Astrocyte (in vitro differentiated cells and primary cell): ENCODE measurements at regions not wholly inside any gene's neighbourhood (a gene's known extent, or its start where the extent isn't known, plus 50 kb on each side); places are given as distances from the start of the nearest gene placed in this dataset.
A peak's percentile ranks its signal among the peaks of the same experiment; 100 is the strongest.

Source experiments
- DNase-seq: peaks from one replicate; pipeline ENCODE4 v3.0.0-alpha.2; 2010; ENCODE audit warnings: low read depth
- FAIRE-seq: peaks from 2 replicates; lab custom pipeline; 2011; peaks lifted over from hg19 to GRCh38; lab: Jason Lieb, UNC
- H2AFZ ChIP-seq: 2 replicates; pipeline ENCODE4 v1.6.0; 2012; ENCODE audit warnings: low read depth, low read length, inconsistent platforms
- H3K27ac ChIP-seq: 2 replicates; pipeline ENCODE4 v1.5.1; 2011; ENCODE audit warnings: low read depth, low read length, inconsistent platforms
- H3K27me3 ChIP-seq: 2 replicates; pipeline ENCODE4 v1.6.0; 2011; ENCODE audit warnings: low read length, inconsistent platforms; ENCODE audit not compliant: insufficient read depth
- H3K36me3 ChIP-seq: 2 replicates; pipeline ENCODE4 v1.5.1; 2011; ENCODE audit warnings: low read length, inconsistent platforms; ENCODE audit not compliant: insufficient read depth
- H3K4me1 ChIP-seq: 2 replicates; pipeline ENCODE4 v1.5.1; 2011; ENCODE audit warnings: low read length, inconsistent platforms; ENCODE audit not compliant: insufficient read depth
- H3K4me2 ChIP-seq: 2 replicates; pipeline ENCODE4 v1.6.0; 2012; ENCODE audit warnings: low read length, inconsistent platforms
- H3K4me3 ChIP-seq: 2 replicates; pipeline ENCODE4 v1.5.1; 2011; ENCODE audit warnings: low read depth, mild to moderate bottlenecking, low read length, inconsistent platforms; ENCODE audit not compliant: insufficient read depth
- H3K79me2 ChIP-seq: 2 replicates; pipeline ENCODE4 v1.6.0; 2012; ENCODE audit warnings: mild to moderate bottlenecking, low read length, inconsistent platforms; ENCODE audit not compliant: insufficient read depth
- H3K9ac ChIP-seq: 2 replicates; pipeline ENCODE4 v1.6.0; 2012; ENCODE audit warnings: mild to moderate bottlenecking, low read length, inconsistent platforms
- H3K9me3 ChIP-seq: 2 replicates; pipeline ENCODE4 v1.5.1; 2012; ENCODE audit warnings: low read depth, mild to moderate bottlenecking, low read length, inconsistent platforms; ENCODE audit not compliant: insufficient read depth
- H4K20me1 ChIP-seq: 2 replicates; pipeline ENCODE4 v1.6.0; 2012; ENCODE audit warnings: low read length, inconsistent platforms; ENCODE audit not compliant: insufficient read depth
- H3K27ac Mint-ChIP-seq: one replicate; pipeline ENCODE4 v1.8.0; 2021; ENCODE audit warnings: mild to moderate bottlenecking, mixed read lengths; ENCODE audit not compliant: unreplicated experiment
- H3K27me3 Mint-ChIP-seq: one replicate; pipeline ENCODE4 v1.8.0; 2021; ENCODE audit warnings: low read depth, mixed read lengths; ENCODE audit not compliant: unreplicated experiment
- H3K36me3 Mint-ChIP-seq: one replicate; pipeline ENCODE4 v1.8.0; 2021; ENCODE audit warnings: low read depth, mixed read lengths; ENCODE audit not compliant: unreplicated experiment
- H3K4me1 Mint-ChIP-seq: one replicate; pipeline ENCODE4 v1.8.0; 2021; ENCODE audit warnings: low read depth, mixed read lengths; ENCODE audit not compliant: unreplicated experiment
- H3K4me3 Mint-ChIP-seq: one replicate; pipeline ENCODE4 v1.8.0; 2021; ENCODE audit warnings: mild to moderate bottlenecking, moderate library complexity, mixed read lengths; ENCODE audit not compliant: unreplicated experiment
- H3K9me3 Mint-ChIP-seq: one replicate; pipeline ENCODE4 v1.8.0; 2021; ENCODE audit warnings: mild to moderate bottlenecking, mixed read lengths; ENCODE audit not compliant: unreplicated experiment
- CTCF ChIP-seq: IDR thresholded peaks from 2 replicates; pipeline ENCODE4 v1.5.1; 2011; ENCODE audit warnings: low read depth, mild to moderate bottlenecking, inconsistent platforms, low read length, moderate library complexity; ENCODE audit not compliant: insufficient read depth
- EZH2 ChIP-seq: IDR thresholded peaks from 2 replicates; pipeline ENCODE4 v1.6.1; 2012; ENCODE audit warnings: mild to moderate bottlenecking, low read length, inconsistent platforms; ENCODE audit not compliant: insufficient read depth

- Histone ChIP-seq H3K9me3 (no peaks in the 10 kb centered on the region), H3K4me3 (no peak overlapping the region), H3K9ac (no peak overlapping the region), H3K27ac (no peak overlapping the region), H3K36me3 (no peaks in the 10 kb centered on the region), H4K20me1 (no peaks in the 10 kb centered on the region), H2AFZ (no peak overlapping the region), H3K4me2 (peak overlapping the region; percentile 58), H3K4me1 (peaks cover 16% of the 10 kb centered on the region), H3K79me2 (no peaks in the 10 kb centered on the region), H3K27me3 (peaks cover 2% of the 10 kb centered on the region)
- Mint-ChIP-seq H3K27ac (no peak overlapping the region), H3K4me3 (no peak overlapping the region), H3K36me3 (no peaks in the 10 kb centered on the region), H3K27me3 (peaks cover 56% of the 10 kb centered on the region), H3K4me1 (no peaks in the 10 kb centered on the region), H3K9me3 (peaks cover 10% of the 10 kb centered on the region)
- peak; percentile 73 for DNase-seq
- FAIRE-seq: no peak
- TF ChIP-seq CTCF (no peak), EZH2 (no peak)
Observed at GRCh38 chr20:58065508-58066361, 162.7 kb downstream of the ANKRD60 start.

- Histone ChIP-seq H2AFZ (no peak overlapping the region), H3K27me3 (peaks cover 2% of the 10 kb centered on the region), H3K4me1 (peaks cover 16% of the 10 kb centered on the region), H3K9ac (no peak overlapping the region), H3K27ac (no peak overlapping the region), H3K4me3 (no peak overlapping the region), H3K9me3 (no peaks in the 10 kb centered on the region), H3K79me2 (no peaks in the 10 kb centered on the region), H4K20me1 (no peaks in the 10 kb centered on the region), H3K4me2 (no peak overlapping the region), H3K36me3 (no peaks in the 10 kb centered on the region)
- H3K4me1 Mint-ChIP-seq: no peaks in the 10 kb centered on the region
- peaks cover 47% of the 10 kb centered on the region for H3K27me3 Mint-ChIP-seq
- TF ChIP-seq EZH2 (no peak), CTCF (no peak)
- no peak for DNase-seq
- H3K4me3 Mint-ChIP-seq: no peak overlapping the region
- H3K9me3 Mint-ChIP-seq: peaks cover 10% of the 10 kb centered on the region
- no peak overlapping the region for H3K27ac Mint-ChIP-seq
- FAIRE-seq: no peak
- no peaks in the 10 kb centered on the region for H3K36me3 Mint-ChIP-seq
Observed at GRCh38 chr20:58064411-58065010, 163.9 kb downstream of the ANKRD60 start.

- H3K79me2 ChIP-seq: no peaks in the 10 kb centered on the region
- H3K27ac Mint-ChIP-seq: no peak overlapping the region
- peaks cover 6% of the 10 kb centered on the region for H3K9me3 Mint-ChIP-seq
- no peaks in the 10 kb centered on the region for H3K9me3 ChIP-seq
- no peaks in the 10 kb centered on the region for H3K36me3 ChIP-seq
- FAIRE-seq (no peak), DNase-seq (no peak)
- H3K4me1 Mint-ChIP-seq: peaks cover 2% of the 10 kb centered on the region
- no peak overlapping the region for H3K4me3 ChIP-seq
- no peak overlapping the region for H3K4me3 Mint-ChIP-seq
- no peak overlapping the region for H3K9ac ChIP-seq
- no peaks in the 10 kb centered on the region for H3K4me1 ChIP-seq
- TF ChIP-seq CTCF: no peak
- no peak for TF ChIP-seq EZH2
- no peak overlapping the region for H3K27ac ChIP-seq
- H2AFZ ChIP-seq: no peak overlapping the region
- H3K36me3 Mint-ChIP-seq: no peaks in the 10 kb centered on the region
- no peaks in the 10 kb centered on the region for H3K27me3 ChIP-seq
- H4K20me1 ChIP-seq: no peaks in the 10 kb centered on the region
- H3K27me3 Mint-ChIP-seq: peaks cover 46% of the 10 kb centered on the region
- H3K4me2 ChIP-seq: no peak overlapping the region
Observed at GRCh38 chr20:58059260-58059544, 169.3 kb downstream of the ANKRD60 start.
